ENCODE measurements at regions not wholly inside any gene's neighbourhood (a gene's known extent, or its start where the extent isn't known, plus 50 kb on each side); places are given as distances from the start of the nearest gene placed in this dataset.

GRCh38 chr1:14369526-14370213 lies 228.8 kb upstream of the KAZN start:
- Histone ChIP-seq H3K27me3 (replicated peaks; ENCODE audit: insufficient read depth) (no peaks in the 10 kb centered on the region), H3K36me3 (no peaks in the 10 kb centered on the region), H3K27ac (no peak overlapping the region), H3K4me3 (no peak overlapping the region), H3K9me3 (no peaks in the 10 kb centered on the region), H3K4me1 (ENCODE audit: control insufficient read depth in 1 of 2, low read depth in 2 of 2) (peaks cover 0 to 11% of the 10 kb centered on the region in 2 donors)
- DNase-seq (ENCODE audit: low spot score) (no peak), ATAC-seq (ENCODE audit: insufficient number of reproducible peaks, low FRiP score, low read depth) (no peak)
- TF ChIP-seq, protein P1, sequence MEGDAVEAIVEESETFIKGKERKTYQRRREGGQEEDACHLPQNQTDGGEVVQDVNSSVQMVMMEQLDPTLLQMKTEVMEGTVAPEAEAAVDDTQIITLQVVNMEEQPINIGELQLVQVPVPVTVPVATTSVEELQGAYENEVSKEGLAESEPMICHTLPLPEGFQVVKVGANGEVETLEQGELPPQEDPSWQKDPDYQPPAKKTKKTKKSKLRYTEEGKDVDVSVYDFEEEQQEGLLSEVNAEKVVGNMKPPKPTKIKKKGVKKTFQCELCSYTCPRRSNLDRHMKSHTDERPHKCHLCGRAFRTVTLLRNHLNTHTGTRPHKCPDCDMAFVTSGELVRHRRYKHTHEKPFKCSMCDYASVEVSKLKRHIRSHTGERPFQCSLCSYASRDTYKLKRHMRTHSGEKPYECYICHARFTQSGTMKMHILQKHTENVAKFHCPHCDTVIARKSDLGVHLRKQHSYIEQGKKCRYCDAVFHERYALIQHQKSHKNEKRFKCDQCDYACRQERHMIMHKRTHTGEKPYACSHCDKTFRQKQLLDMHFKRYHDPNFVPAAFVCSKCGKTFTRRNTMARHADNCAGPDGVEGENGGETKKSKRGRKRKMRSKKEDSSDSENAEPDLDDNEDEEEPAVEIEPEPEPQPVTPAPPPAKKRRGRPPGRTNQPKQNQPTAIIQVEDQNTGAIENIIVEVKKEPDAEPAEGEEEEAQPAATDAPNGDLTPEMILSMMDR (IDR thresholded peaks at IDR 0.05), result no peak

DNA sequence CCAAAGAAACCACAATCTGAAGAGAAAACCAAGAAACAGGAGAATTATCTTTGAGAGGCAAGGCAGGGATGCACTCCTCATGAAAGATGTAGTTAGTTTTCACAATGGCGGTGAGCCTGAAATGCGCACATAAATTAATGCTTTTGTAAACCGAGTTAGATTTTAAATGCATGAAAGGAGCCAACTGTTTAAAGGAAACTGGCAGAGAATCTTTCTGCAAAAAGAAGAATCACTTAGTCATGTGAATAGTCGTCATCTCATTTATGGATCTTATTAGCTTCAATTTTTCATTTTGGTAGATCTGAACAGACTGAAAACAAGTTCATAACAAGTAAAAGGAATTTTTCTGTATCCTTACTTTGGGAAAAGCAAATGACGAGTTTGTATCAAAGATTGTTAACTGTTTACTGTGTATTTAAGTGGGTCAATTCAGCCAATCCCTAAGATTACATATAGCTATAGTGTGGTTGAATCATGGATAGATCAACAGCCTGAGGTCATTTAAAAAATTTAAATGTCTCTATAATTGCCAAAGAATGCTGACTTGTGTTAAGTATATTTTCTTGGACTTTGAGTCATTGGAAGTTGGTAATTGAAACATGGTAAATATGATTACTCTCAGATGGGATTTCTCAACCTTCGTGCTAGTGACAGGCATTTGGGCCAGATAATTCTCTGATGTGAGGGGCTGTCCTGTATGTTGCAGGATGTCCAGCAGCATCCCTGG lies 226.6 kb upstream of the KAZN start:
- no peaks in the 10 kb centered on the region for H3K36me3 ChIP-seq
- H3K27ac ChIP-seq, result no peak overlapping the region
- no peaks in the 10 kb centered on the region for H3K9me3 ChIP-seq
- H3K4me3 ChIP-seq, result no peak overlapping the region
- TF ChIP-seq, protein P1 (IDR thresholded peaks at IDR 0.05), result no peak
- no peak for ATAC-seq (ENCODE audit: insufficient number of reproducible peaks, low FRiP score, low read depth)
- H3K27me3 ChIP-seq (replicated peaks; ENCODE audit: insufficient read depth), result no peaks in the 10 kb centered on the region
- no peaks in the 10 kb centered on the region for H3K4me1 ChIP-seq (ENCODE audit: control insufficient read depth in 1 of 2, low read depth in 2 of 2)
- DNase-seq (ENCODE audit: low spot score), result no peak

DNA sequence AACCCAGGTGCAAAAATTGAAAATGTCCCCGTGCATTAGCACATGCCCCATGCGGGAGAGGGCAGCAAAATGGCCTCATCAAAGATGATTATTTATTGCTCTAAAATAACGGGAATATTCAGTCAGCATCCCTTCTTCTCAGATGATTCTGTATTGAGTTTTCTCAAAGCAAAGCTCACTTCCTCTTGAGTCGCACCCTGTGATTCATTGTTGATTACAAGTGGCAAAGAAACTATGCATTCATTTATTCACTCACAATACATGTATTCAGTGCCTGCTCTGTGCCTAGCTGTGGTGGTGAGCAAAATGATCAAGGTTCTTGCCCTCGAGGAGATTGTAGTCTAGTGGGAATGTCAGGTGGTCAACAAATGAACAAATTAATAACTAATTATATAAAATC lies 226.0 kb upstream of the KAZN start:
- Histone ChIP-seq H3K36me3 (no peaks in the 10 kb centered on the region), H3K27ac (no peak overlapping the region), H3K27me3 (replicated peaks; ENCODE audit: insufficient read depth) (no peaks in the 10 kb centered on the region), H3K9me3 (no peaks in the 10 kb centered on the region), H3K4me1 (ENCODE audit: control insufficient read depth in 1 of 2, low read depth in 2 of 2) (no peaks in the 10 kb centered on the region), H3K4me3 (no peak overlapping the region)
- DNase-seq (ENCODE audit: low spot score) (no peak), ATAC-seq (ENCODE audit: insufficient number of reproducible peaks, low FRiP score, low read depth) (no peak)
- TF ChIP-seq, protein P1 (IDR thresholded peaks at IDR 0.05), result no peak

DNA sequence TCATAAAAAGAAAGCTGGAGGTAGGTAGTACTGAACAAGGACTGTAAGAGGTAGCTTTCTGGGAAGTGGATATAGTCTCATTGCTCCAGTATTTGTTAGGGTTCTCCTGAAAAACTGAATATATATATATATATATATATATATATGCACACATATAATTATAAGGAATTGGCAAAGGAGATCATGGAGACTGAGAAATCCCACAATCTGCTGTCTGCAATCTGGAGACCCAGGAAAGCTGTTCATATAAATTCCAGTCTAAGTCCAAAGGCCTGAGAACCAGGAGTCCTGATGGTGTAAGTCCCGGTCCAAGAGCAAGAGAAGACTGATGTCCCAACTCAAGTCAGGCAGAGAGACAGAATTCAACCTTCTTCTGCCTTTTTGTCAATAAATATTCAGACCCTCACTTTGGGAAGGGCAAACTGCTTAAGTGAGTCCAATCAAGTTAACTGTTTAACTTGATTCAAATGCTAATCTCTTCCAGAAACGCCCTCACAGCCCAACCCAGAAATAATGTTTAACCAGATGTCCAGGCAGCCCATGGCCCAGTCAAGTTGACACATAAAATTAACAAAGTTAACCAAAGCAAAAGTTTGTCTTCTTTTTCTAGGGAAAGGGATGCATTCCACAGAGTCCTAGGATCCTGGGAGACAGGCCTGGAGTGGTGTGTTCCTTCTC lies 225.3 kb upstream of the KAZN start:
- Histone ChIP-seq H3K4me3 (no peak overlapping the region), H3K27ac (no peak overlapping the region), H3K27me3 (replicated peaks; ENCODE audit: insufficient read depth) (no peaks in the 10 kb centered on the region), H3K4me1 (ENCODE audit: control insufficient read depth in 1 of 2, low read depth in 2 of 2) (no peaks in the 10 kb centered on the region), H3K9me3 (no peaks in the 10 kb centered on the region), H3K36me3 (no peaks in the 10 kb centered on the region)
- TF ChIP-seq, protein P1 (IDR thresholded peaks at IDR 0.05), result no peak
- ATAC-seq (ENCODE audit: insufficient number of reproducible peaks, low FRiP score, low read depth) (no peak), DNase-seq (ENCODE audit: low spot score) (no peak)

DNA sequence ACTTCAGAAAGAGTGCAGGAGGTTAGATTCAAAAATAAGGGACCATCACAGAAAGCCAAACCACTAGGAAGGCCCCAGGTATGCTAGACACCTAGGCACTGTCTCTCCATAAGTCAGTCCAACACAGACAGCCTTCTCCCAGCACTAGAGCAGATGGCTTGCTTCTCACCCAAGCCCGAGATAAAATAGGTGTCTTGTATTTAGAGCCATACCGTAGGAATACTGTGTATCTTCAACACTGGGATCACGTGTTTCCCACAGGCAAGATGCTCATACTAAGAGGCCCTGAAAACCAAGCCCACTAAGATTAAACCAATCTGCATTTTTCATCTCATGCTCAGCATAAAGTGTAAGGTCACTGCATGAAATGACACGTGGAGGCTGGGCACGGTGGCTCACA lies 223.3 kb upstream of the KAZN start:
- ATAC-seq (ENCODE audit: insufficient number of reproducible peaks, low FRiP score, low read depth), result no peak
- H3K27ac ChIP-seq, result no peak overlapping the region
- no peak for DNase-seq (ENCODE audit: low spot score)
- no peaks in the 10 kb centered on the region for H3K4me1 ChIP-seq (ENCODE audit: control insufficient read depth in 1 of 2, low read depth in 2 of 2)
- peaks cover 6% of the 10 kb centered on the region for H3K9me3 ChIP-seq
- no peaks in the 10 kb centered on the region for H3K36me3 ChIP-seq
- no peak overlapping the region for H3K4me3 ChIP-seq
- TF ChIP-seq, protein P1 (IDR thresholded peaks at IDR 0.05), result no peak
- H3K27me3 ChIP-seq (replicated peaks; ENCODE audit: insufficient read depth), result no peaks in the 10 kb centered on the region
